Activated T-cell treated with anti-CD3 and anti-CD28 coated beads, Interleukin-2, amount 50 U/mL, for 1 hour (primary cell): ENCODE measurements at regions not wholly inside any gene's neighbourhood (a gene's known extent, or its start where the extent isn't known, plus 50 kb on each side); places are given as distances from the start of the nearest gene placed in this dataset.

Experiments
- DNase-seq: peaks from one replicate; pipeline ENCODE4 v3.0.0-alpha.2; 2020

GRCh38 chr2:123209202-123209601 is 815.9 kb upstream of the CNTNAP5 start:
- no peak for DNase-seq

GRCh38 chr2:123211181-123211580 is 813.9 kb upstream of the CNTNAP5 start:
- DNase-seq = no peak

GRCh38 chr2:123245156-123245555 is 779.9 kb upstream of the CNTNAP5 start:
- DNase-seq = no peak

- DNase-seq = no peak
Observed at GRCh38 chr2:123258877-123259539, 766.1 kb upstream of the CNTNAP5 start.

- DNase-seq = no peak
Observed at GRCh38 chr2:123262856-123263255, 762.2 kb upstream of the CNTNAP5 start.

GRCh38 chr2:123283431-123283830 is 741.7 kb upstream of the CNTNAP5 start:
- DNase-seq = no peak

- DNase-seq = no peak
Observed at GRCh38 chr2:123303731-123304130, 721.4 kb upstream of the CNTNAP5 start.
